Activated CD4-positive, alpha-beta T cell treated with anti-CD3 and anti-CD28 coated beads for 48 hours (primary cell): ENCODE measurements at regions not wholly inside any gene's neighbourhood (a gene's known extent, or its start where the extent isn't known, plus 50 kb on each side); places are given as distances from the start of the nearest gene placed in this dataset.

Source experiments
- DNase-seq: peaks from one replicate; pipeline ENCODE4 v3.0.0-alpha.2; 2020

DNA sequence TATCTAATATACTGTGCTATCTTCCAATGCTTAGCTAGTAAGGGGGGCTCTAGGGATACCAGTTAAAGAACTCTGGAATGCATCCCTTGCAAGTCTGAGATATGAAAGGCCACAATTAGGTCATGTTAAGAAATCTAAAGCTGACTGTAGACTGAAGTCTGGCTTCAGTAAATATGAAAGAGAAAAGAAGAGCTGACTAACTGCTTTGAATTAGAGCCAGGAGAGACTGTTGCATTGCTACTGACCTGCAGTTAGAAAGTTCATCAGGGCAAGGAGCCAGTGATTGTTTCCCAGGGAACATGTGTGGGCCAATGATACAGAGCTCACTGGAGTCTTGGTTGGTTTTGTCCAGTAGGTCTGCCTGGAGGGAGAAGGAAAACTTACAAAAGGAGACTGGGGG is 472.1 kb upstream of the TNC start:
- DNase-seq: no peak

DNA sequence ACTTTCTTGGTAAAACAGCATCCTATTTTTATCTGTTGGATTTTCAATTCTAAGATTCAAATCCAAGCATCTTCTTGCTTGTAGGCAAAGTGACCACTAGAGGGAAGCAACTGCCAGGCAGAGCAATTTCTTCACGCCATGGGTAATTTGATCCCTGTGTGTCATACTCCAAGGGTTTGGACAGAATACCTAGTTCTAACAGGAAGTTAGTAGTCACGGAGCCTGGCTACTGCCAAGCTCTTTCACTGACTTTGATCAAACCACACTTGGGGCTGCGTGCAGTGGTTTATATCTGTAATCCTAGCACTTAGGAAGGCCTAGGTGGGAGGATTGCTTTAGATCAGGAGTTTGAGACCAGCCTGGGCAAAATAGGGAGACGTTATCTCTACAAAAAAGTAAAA is 473.6 kb upstream of the TNC start:
- peak; percentile 10 for DNase-seq

DNA sequence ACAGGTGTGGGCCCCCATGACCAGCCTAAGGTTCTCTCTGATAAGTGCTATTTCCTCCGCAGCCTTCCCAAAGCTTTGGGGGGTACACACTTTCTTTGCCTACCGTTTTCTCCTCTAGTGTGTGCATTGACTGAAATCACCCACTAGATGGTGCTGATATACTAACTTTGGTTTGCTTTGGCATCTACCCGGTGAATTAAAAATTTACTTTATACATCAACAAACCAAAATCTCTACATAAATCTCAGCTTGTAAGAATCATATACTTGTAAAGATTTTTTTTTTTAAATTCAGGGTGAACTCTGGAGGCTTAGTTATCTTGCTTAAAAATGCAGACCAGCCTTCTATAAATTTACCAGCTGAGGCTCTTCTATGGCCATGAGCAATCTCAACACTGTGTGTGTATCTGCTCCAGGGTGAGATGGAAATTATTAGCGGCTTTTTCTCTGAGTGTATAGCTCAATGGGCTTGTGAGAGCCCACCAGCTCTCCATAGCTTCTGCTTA is 475.7 kb upstream of the TNC start:
- DNase-seq: no peak

DNA sequence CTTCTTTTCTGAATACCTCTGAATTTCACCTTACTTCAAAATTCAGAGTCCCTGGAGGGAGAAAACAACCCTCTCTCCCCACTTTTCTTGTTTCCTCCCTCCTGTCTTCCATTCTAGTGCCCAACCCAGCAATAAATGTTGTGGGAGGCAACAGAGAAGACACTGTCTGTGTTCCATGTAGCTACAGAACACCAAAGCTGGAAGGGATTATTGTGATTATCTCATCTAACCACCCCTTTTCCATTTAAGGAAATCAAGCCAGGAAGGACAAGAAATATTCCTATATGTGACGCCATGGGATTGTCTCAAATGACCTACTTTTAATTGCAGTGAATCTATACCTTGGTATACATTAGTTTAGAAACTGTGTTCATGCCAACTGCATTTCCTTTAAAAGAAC is 476.6 kb upstream of the TNC start:
- DNase-seq: no peak

DNA sequence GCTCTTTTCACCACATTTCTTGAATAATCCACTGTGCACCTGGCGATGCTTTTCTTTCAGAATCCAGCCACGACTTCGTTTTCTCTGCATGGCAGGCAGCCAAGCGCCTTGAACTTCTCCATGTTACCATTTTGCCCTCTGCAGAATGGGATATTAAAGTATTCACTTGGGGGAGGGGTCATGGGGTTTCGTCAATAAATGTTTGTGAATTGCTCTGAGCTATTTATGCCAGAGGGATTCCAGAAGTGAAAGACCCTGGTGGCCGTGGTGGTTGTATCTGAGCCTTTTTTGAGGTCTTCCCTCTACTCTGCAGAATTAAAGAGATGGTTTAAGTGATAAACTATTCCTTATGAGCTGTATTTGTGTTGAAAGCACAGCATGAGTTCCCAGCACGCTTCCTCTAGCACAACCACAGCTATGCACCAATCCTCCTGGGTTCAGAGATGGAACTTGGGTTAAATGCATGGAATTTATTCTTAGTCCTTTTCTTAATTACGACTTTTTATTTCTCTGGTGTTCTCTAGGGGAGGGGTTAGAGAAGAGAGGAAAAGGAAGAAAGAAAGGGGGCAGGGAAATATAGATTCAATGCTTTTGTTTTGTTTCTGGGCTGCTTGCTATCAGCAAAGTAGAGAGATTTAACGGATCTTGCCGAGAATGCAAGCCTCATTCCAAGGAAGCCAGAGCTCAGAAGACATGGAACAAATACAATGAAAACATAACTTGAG is 478.2 kb upstream of the TNC start:
- no peak for DNase-seq

DNA sequence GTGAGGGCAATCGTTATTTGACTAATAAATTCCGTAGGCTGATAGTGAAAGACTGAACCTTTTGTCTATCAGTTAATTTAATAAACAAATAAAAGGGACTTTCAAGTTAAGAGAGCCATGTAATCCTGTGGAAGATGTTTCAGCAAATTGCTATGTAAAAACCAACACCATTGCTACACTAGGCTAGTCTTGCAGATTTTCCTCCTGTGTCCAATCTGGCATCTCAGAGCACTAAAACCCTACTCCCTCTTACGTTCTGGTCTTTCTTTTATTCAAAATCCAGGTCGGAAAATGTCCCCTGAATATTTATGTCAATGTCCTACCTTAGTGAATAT is 478.8 kb upstream of the TNC start:
- no peak for DNase-seq

DNA sequence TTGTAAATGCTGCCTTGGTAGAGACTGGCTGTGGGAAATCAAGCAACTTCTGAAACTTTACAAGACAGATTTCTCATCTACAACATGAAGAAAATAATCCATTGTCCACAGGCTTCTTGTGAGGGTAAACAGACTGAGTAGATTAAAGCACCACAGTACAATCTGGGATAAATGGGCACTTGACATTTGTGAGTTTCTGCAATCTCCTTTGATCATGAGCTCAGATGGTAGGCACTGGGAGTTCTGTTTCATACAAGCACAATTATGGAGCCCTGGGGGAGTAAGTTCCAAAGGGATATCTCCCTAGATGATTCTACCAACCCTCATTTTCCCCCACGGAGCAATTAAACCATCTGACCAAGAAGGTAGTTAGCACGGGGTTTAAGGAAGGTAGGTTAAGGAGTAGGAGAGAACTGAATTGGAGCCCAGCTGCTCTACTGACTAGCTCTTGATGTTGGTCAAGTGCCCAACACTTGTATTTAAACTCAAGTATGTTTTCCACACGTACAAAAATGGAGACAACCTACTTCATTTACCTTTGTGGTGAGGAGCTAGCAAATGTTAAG is 479.5 kb upstream of the TNC start:
- DNase-seq: no peak

DNA sequence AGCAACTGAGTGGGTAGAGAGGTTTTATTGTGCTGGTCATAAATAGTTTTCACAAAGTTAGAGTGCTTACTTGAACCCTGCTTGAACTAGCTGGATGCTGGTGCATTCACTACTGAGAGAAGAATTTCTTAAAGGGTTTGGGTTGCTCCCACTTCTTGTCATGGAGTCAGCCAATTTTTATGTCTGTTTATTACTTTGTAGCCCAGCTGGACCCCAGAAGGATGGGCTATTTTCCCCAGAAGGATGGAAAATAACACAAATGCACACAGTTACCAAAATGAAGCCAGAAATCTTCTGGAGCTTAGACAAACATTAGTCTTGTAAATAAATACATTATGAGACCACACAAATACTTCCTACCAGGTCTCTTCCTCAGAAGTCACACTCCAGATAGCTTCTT is 480.8 kb upstream of the TNC start:
- DNase-seq: no peak

DNA sequence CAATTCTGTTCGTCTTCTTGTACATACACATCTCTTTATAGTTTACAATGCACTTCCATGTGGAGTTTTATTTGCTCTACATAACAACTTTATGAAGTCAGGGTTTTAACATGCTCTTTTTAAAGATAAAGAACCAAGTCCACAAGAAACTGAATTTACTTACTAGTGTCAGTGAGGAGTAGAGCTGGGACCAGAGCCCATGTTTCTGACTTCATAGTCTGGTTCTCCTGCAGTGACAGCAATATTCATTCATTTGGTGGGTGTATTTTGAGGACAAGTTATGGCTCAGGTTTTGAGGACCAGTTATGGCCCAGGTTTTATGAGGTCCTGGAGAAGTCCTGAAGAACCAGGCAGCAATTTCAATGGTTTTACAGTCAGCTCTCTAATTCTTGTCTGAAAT is 481.9 kb upstream of the TNC start:
- DNase-seq: no peak

DNA sequence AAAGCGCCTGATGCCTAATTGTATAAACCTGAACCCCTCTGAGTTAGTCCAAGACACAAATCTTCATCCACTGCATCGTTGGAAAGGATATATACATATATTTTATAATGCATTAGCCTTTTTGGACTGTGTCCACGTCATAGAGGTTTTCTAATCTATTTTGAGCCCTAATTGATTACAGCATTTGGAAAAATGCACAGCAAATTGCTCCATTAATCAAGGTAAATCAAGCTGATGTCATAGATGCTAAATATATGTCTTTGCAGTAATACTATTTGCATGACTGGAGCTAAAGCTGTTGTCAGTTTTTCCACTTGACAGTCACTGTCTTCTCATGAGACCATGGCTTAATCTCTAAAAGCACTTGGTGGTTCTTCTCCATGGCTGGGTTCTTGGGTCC is 483.5 kb upstream of the TNC start:
- DNase-seq: no peak

DNA sequence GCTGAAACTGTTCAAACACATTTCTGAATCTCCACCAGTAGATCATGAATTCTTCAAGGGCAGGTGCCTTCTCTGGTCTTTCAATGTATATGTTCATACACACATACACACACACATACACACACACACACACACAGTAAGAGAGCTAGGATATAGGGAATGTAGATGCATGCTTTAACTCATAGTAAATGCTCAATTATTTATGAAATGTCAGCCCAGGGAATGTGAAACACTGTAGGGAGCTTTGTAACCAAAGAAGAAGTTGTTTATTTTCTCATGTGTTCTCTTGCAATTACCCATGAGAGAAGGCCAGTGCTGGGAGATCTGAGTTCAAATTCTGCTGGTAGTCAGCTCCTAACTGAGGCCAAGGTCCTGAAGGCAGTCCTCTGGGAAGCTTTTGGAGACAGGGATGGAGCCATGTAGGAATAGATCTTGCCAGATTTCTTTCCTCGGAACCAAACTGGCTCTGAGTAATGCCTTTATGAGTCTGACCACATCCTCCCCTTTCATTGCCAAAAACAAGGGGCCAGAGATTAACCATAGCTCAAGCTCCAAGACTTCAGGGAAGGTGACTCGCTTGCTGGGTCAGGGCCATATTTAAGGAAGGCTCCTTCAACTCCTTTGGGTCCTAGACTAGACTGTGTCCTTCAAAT is 487.0 kb upstream of the TNC start:
- DNase-seq: no peak

DNA sequence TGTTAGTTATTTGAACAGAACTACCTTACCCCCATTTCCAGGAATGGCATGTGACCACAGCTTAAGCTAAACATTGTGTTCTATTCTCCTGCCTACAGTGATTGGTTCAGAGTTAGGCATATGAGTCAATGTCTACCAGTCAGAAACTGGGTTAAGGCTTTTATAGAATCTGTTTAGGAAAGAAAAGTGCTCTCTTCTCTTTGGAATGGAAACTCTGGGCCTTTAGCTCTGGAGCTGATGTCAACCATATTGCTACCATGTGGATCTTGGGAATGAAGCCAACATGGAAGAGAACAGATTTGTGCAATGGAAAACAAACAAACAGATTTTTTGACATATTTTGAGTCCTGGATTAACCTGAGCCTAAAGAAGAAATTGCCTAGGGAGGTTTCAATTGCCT is 488.9 kb upstream of the TNC start:
- no peak for DNase-seq

DNA sequence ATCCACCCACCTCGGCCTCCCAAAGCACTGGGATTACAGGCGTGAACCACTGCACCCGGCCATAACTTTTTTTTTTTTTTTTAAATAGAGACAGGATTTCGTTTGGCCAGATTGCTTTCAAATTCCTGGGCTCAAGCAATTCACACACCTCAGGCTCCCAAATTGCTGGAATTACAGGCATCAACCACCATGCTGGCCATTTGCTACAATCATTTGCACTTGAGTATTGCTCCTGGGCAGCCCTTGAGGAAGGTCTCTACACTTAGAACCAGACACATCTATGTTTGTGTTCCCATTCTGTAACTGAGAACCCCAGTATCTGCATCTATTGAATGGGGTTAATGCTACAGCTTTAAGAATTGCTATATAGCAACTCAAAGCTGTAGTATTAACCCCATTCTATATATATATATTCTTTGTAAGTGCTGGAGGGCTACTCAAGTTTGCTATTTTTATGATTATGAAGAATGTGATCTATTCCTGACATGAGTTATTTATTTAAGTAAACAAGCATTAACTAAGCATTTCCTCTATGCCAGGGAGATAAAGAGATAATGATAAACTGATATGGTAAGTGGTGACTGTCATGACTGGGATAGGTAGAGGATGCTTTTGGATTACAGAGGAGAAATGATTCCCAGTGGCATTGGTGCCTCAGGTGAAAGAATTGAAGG is 496.5 kb upstream of the TNC start:
- DNase-seq: no peak

DNA sequence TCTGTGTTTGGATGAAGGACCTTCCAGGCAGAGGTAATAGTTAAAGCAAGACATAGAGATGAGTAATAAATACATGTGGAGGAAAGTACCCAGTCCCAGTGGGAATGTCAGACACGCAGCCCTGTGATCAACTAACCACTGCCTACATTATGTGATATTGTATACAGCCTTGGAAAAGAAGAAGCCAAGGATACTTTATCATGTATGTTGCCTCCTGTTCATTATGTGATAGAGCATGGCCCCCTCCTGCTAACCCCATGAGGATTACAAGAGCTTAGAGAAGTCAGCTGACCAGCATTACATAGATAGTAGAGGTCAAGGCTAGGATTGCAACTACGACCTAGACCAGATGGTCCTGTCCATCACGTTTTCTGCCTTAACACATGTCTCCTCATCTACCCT is 497.0 kb upstream of the TNC start:
- DNase-seq: no peak

DNA sequence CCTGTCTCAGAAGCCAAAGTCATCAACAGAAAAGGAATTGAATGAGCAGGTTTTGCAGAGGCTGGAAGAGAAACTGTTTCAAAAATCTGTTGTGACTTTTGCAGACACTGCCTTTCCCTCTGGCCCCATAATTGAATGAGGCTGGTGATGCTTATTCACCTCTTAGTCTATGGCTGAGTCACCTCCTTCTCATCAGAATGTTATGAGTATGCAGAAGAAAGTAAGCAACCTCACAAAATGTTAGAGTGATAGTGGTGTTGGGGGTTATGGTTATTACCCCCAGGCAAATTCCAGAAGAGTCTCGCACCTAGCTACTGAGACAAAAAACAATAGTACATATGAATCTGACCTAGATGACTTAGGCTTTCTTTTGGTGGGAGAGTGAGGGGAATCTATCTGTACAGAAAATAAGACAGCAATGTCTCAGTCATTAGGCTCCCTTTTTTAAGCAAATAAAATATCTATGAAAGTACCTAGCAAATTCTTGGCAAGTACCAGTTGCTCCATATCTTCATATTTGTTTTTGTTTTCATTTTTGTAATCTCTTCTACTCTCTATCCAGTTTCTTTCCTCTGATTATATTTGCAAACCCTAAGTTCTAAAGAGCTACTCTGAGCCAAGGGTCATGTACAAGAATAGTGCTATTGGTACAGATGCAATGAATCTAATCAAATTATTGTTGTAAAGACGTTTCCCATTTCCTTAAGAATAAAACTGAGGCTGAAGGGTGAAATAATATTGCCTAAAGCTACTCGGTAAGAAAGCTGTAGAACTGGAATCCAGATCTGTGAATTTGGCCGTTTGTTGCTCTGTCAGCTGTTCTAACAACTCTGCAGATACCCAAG is 498.1 kb upstream of the TNC start:
- no peak for DNase-seq

DNA sequence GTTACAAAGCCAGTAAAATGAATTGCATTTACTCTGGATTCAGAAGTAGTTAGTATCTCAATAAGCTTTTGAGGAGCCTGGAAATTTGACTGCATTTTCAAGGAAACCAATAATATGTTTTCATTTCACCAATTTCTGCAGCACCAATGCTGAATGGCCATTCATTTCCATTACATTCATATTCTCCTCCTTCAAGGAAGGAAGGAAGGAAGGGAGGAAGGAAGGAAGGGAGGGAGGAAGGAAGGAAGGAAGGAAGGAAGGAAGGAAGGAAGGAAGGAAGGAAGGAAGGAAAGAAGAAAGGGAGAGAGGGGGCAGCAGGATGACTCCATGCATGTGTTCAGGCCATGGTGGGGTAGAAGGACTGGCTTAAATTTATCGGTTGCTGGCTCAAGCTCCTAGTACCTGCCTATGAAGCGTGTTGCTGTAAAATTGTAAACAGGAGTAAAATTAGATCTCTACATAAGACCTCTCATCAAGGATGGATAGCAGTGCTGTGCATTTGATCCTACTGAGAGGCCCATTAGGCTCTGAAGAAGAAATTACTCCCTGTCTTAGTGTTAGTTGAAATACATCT is 498.8 kb upstream of the TNC start:
- DNase-seq: no peak

DNA sequence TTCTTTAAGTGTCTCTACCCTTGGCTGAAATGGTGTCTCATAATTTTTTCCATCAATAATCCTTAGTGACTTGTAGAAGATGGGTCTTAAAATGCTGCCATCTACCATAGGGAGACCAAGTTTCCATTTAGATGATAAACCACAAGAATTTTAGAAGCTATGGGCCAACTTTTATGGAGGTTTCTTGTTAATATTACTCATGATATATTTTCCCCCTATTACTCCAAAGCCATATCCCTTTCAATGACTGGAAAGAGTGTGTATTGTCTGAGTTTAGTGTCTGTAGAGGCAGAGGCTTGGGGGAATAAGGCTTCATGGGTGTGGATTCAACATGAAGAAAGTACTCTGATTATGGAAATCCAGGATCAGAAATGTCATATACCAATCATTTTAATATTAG is 507.3 kb upstream of the TNC start:
- DNase-seq: no peak

DNA sequence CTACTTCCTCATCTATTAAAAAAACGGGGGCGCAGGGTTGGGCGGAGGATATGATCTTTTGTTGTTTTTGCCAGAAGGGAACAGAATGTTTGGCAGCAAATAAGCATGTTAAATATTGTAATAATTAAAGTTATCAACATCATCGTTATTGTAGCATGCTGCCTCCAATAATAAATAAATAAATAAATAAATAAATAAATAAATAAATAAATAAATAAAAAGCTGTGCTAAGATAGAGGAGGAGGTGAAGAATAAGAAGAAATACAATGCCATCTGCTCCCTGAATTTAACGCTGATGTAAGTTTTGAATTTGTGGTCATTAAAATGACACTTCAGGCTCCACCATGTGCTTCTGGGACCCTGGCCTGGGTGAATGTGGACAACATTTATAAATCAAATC is 508.0 kb upstream of the TNC start:
- no peak for DNase-seq

DNA sequence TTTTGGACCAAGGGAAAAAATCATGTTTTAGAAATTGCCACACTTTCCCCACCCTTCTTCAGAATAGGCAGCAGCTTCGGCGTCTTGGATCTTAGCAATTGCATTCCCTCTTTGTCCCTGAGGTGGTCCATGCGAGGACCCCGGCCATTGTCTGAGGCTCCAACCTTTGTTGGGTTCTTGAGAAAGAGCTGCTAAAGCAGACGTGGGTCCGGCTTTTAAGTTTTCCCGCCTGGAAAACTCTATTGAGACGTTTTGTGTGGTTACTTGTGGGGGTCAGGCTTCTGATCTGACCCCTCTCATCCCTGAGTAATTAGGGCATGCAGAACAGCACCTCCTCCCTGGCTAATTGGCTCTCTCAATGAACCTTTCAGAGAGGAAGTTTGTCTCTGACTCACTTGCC is 509.6 kb upstream of the TNC start:
- DNase-seq: no peak

DNA sequence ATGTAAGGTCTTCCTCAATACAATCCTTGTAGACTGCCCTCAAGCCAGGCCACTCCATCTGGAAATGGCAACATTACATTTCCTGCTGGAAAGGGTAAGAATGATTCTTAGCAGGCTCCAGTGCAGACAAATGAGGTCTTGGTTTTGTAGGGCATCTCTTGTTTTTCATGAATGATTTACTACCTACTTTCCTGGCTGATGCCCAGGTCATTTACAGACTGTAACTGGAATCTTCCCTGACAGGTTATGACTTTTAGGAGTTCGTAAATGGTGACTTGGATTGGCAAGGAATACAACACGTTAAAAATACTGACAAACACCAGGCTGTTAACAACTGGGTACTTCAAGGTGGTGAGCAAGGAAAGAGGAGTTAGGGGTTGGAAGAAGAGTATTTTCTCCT is 510.5 kb upstream of the TNC start:
- no peak for DNase-seq

DNA sequence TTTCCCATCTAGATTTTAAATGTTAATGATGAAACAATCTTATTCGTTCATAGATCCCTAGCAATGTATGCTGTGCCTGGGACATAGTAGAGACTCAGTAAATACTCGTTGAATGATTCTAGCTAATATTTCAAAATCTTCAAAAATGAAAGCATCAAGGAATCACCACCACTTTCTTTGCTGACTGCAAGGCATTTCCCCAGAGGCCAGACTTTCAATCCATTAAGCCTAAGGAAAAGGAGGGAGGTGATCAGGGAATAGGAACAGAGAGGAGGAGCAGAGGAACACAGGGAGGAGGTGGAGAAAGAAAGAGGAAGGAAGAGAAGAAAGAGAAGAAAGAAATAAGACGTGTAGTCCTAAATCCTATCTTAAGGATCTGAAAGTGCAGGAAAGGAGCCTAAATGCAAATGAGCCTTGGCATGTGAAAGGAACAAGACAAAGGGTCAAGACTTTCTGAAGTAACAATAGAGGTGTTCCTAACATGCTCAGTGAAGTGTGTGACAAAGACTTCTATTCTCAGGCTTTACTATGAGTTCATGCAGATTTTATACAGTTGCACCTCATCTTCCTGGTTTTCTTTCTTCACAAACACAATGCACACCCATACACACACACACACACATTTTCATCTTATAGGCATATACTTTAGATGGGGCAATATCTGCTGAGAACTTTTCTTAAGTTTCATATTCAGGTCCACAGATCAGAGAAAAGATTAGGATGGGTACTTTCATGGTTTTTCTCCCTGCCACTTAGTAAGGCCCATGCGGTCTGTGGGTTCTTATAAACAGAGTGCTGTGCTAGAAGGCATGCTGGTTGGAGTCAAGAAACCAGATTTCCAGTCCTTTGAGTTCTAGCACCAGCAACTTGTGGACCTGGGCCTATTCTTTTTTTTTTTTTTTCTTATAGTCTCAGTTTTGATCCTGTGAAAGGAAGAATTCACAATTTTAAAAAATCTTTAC is 512.2 kb upstream of the TNC start:
- no peak for DNase-seq

DNA sequence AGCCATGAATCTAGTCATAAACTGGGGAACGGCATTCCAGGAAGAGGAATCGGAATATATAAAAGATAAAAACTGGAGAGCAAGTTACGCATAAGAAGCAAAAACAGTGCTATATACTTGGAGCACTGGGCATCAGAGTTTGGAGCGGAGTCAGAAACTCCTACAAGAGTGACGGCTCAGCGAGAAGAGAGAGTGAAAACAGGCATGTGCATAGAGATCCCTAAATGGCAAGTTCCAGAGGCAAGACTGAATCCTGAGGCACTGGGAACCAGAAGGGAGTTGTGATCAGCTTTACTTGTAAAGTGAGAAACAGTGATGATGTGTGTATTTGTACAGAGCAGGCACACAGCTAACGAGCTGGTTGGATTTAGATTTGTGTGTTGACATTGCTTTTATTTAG is 514.4 kb upstream of the TNC start:
- no peak for DNase-seq
